ENCODE measurements at regions not wholly inside any gene's neighbourhood (a gene's known extent, or its start where the extent isn't known, plus 50 kb on each side); places are given as distances from the start of the nearest gene placed in this dataset.

GRCh38 chr6:6976193-6976592 is 131.6 kb upstream of the RREB1 start:
- TF ChIP-seq CTCF (conservative IDR thresholded peaks at IDR 0.05; ENCODE audit: low read depth, low read length) (no peak), EZH2 (IDR thresholded peaks at IDR 0.05; ENCODE audit: borderline replicate concordance, low read depth, low read length, poor library complexity, severe bottlenecking) (no peak)
